ENCODE measurements at regions not wholly inside any gene's neighbourhood (a gene's known extent, or its start where the extent isn't known, plus 50 kb on each side); places are given as distances from the start of the nearest gene placed in this dataset.

DNA sequence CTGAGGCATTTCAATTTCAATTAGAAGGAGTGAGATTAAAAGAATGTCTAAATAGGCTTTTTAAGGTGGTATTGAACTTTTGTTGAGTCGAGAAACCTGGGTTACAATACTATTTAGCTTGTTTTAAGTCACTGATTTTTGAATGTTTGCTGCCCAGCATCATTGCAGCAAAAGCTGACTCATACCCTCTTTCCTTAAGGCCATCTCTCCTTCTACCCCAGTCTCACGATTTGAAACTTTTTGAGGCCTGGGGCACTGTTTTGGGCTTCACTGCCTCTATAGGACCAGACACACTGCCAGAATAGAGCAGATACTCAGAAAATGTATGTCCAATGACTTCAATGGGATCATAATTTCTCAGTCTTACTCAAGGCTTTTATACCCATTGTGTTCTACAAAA, 319.6 kb upstream of the TGFBR2 start:
- TF ChIP-seq EZH2phosphoT487 (IDR thresholded peaks at IDR 0.05) (no peak), EZH2 (IDR thresholded peaks at IDR 0.05) (no peak)
- TF ChIP-seq, protein P1, sequence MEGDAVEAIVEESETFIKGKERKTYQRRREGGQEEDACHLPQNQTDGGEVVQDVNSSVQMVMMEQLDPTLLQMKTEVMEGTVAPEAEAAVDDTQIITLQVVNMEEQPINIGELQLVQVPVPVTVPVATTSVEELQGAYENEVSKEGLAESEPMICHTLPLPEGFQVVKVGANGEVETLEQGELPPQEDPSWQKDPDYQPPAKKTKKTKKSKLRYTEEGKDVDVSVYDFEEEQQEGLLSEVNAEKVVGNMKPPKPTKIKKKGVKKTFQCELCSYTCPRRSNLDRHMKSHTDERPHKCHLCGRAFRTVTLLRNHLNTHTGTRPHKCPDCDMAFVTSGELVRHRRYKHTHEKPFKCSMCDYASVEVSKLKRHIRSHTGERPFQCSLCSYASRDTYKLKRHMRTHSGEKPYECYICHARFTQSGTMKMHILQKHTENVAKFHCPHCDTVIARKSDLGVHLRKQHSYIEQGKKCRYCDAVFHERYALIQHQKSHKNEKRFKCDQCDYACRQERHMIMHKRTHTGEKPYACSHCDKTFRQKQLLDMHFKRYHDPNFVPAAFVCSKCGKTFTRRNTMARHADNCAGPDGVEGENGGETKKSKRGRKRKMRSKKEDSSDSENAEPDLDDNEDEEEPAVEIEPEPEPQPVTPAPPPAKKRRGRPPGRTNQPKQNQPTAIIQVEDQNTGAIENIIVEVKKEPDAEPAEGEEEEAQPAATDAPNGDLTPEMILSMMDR (IDR thresholded peaks at IDR 0.05), result no peak

Measured in neural progenitor cell (in vitro differentiated cells).